ENCODE measurements at regions not wholly inside any gene's neighbourhood (a gene's known extent, or its start where the extent isn't known, plus 50 kb on each side); places are given as distances from the start of the nearest gene placed in this dataset.
"Not testable (repeated sequence)": the region's sequence is repeated elsewhere in the genome, so short reads cannot be mapped to it uniquely, and the experiment has no call there.

GRCh38 chr4:125773931-125774330, 459.2 kb downstream of the FAT4 start:
- ChIA-PET CTCF (no interaction called here), POLR2A (no interaction called here)
- peaks cover 12% of the 10 kb centered on the region for H3K9me3 Mint-ChIP-seq
- no peaks in the 10 kb centered on the region for H3K27me3 Mint-ChIP-seq
- DNase-seq: no peak
- no peaks in the 10 kb centered on the region for H3K4me1 Mint-ChIP-seq
- H3K36me3 Mint-ChIP-seq (ENCODE audit: low read depth): no peaks in the 10 kb centered on the region
- no peak overlapping the region for H3K4me3 Mint-ChIP-seq
- no peak overlapping the region for H3K27ac Mint-ChIP-seq

- Mint-ChIP-seq H3K9me3 (peaks cover 12% of the 10 kb centered on the region), H3K27me3 (no peaks in the 10 kb centered on the region), H3K36me3 (ENCODE audit: low read depth) (no peaks in the 10 kb centered on the region), H3K4me3 (no peak overlapping the region), H3K4me1 (no peaks in the 10 kb centered on the region), H3K27ac (no peak overlapping the region)
- no peak for DNase-seq
- CTCF ChIA-PET: no interaction called here
- POLR2A ChIA-PET: no interaction called here
Observed at GRCh38 chr4:125776146-125776545, 461.4 kb downstream of the FAT4 start.

- Mint-ChIP-seq H3K27ac (no peak overlapping the region), H3K27me3 (no peaks in the 10 kb centered on the region), H3K36me3 (ENCODE audit: low read depth) (no peaks in the 10 kb centered on the region), H3K4me3 (no peak overlapping the region), H3K9me3 (peaks cover 12% of the 10 kb centered on the region), H3K4me1 (no peaks in the 10 kb centered on the region)
- POLR2A ChIA-PET: no interaction called here
- CTCF ChIA-PET: no interaction called here
- no peak for DNase-seq
Observed at GRCh38 chr4:125780164-125780563, 465.4 kb downstream of the FAT4 start.

GRCh38 chr4:125780747-125781146, 466.0 kb downstream of the FAT4 start:
- Mint-ChIP-seq H3K36me3 (ENCODE audit: low read depth) (no peaks in the 10 kb centered on the region), H3K4me3 (no peak overlapping the region), H3K27ac (no peak overlapping the region), H3K27me3 (no peaks in the 10 kb centered on the region), H3K9me3 (peaks cover 8% of the 10 kb centered on the region), H3K4me1 (no peaks in the 10 kb centered on the region)
- ChIA-PET POLR2A (no interaction called here), CTCF (no interaction called here)
- no peak for DNase-seq

- no peaks in the 10 kb centered on the region for H3K4me1 Mint-ChIP-seq
- CTCF ChIA-PET: no interaction called here
- POLR2A ChIA-PET: no interaction called here
Observed at GRCh38 chr4:125781651-125782050, 466.9 kb downstream of the FAT4 start.

GRCh38 chr4:125784741-125785140, 470.0 kb downstream of the FAT4 start:
- no peak for DNase-seq
- POLR2A ChIA-PET: no interaction called here

More at GRCh38 chr4:125781651-125782050, 466.9 kb downstream of the FAT4 start:
- peaks cover 8% of the 10 kb centered on the region for H3K9me3 Mint-ChIP-seq
- no peaks in the 10 kb centered on the region for H3K27me3 Mint-ChIP-seq
- H3K36me3 Mint-ChIP-seq (ENCODE audit: low read depth): no peaks in the 10 kb centered on the region
- no peak for DNase-seq
- H3K27ac Mint-ChIP-seq: no peak overlapping the region
- H3K4me3 Mint-ChIP-seq: no peak overlapping the region

GRCh38 chr4:125787707-125788106, 473.0 kb downstream of the FAT4 start:
- Mint-ChIP-seq H3K27ac (no peak overlapping the region), H3K4me3 (no peak overlapping the region), H3K36me3 (ENCODE audit: low read depth) (no peaks in the 10 kb centered on the region), H3K4me1 (no peaks in the 10 kb centered on the region), H3K27me3 (no peaks in the 10 kb centered on the region), H3K9me3 (no peaks in the 10 kb centered on the region)
- ChIA-PET CTCF (no interaction called here), POLR2A (no interaction called here)
- no peak for DNase-seq

More at GRCh38 chr4:125784741-125785140, 470.0 kb downstream of the FAT4 start:
- CTCF ChIA-PET: no interaction called here
- no peaks in the 10 kb centered on the region for H3K36me3 Mint-ChIP-seq (ENCODE audit: low read depth)
- H3K4me1 Mint-ChIP-seq: no peaks in the 10 kb centered on the region
- H3K27ac Mint-ChIP-seq: no peak overlapping the region
- H3K4me3 Mint-ChIP-seq: no peak overlapping the region
- no peaks in the 10 kb centered on the region for H3K9me3 Mint-ChIP-seq
- H3K27me3 Mint-ChIP-seq: no peaks in the 10 kb centered on the region

GRCh38 chr4:125789023-125789422, 474.3 kb downstream of the FAT4 start:
- H3K36me3 Mint-ChIP-seq (ENCODE audit: low read depth): no peaks in the 10 kb centered on the region
- no peaks in the 10 kb centered on the region for H3K27me3 Mint-ChIP-seq

GRCh38 chr4:125791896-125792295, 477.1 kb downstream of the FAT4 start:
- H3K4me3 Mint-ChIP-seq: no peak overlapping the region
- DNase-seq: no peak
- no peaks in the 10 kb centered on the region for H3K36me3 Mint-ChIP-seq (ENCODE audit: low read depth)
- no peaks in the 10 kb centered on the region for H3K4me1 Mint-ChIP-seq
- ChIA-PET POLR2A (no interaction called here), CTCF (no interaction called here)
- H3K27ac Mint-ChIP-seq: no peak overlapping the region
- peaks cover 2% of the 10 kb centered on the region for H3K9me3 Mint-ChIP-seq
- no peaks in the 10 kb centered on the region for H3K27me3 Mint-ChIP-seq

More at GRCh38 chr4:125789023-125789422, 474.3 kb downstream of the FAT4 start:
- ChIA-PET POLR2A (no interaction called here), CTCF (no interaction called here)
- no peak overlapping the region for H3K4me3 Mint-ChIP-seq
- no peak for DNase-seq
- H3K27ac Mint-ChIP-seq: no peak overlapping the region
- H3K9me3 Mint-ChIP-seq: no peaks in the 10 kb centered on the region
- no peaks in the 10 kb centered on the region for H3K4me1 Mint-ChIP-seq

- ChIA-PET POLR2A (no interaction called here), CTCF (no interaction called here)
- H3K9me3 Mint-ChIP-seq: peaks cover 2% of the 10 kb centered on the region
- no peaks in the 10 kb centered on the region for H3K27me3 Mint-ChIP-seq
- no peak overlapping the region for H3K27ac Mint-ChIP-seq
- no peaks in the 10 kb centered on the region for H3K4me1 Mint-ChIP-seq
- H3K4me3 Mint-ChIP-seq: no peak overlapping the region
- DNase-seq: no peak
- no peaks in the 10 kb centered on the region for H3K36me3 Mint-ChIP-seq (ENCODE audit: low read depth)
Observed at GRCh38 chr4:125794989-125795388, 480.2 kb downstream of the FAT4 start.

GRCh38 chr4:125796138-125796537, 481.4 kb downstream of the FAT4 start:
- ChIA-PET CTCF (no interaction called here), POLR2A (no interaction called here)
- H3K9me3 Mint-ChIP-seq: peaks cover 2% of the 10 kb centered on the region
- no peaks in the 10 kb centered on the region for H3K27me3 Mint-ChIP-seq
- no peak for DNase-seq
- H3K36me3 Mint-ChIP-seq (ENCODE audit: low read depth): no peaks in the 10 kb centered on the region
- H3K4me3 Mint-ChIP-seq: no peak overlapping the region
- no peak overlapping the region for H3K27ac Mint-ChIP-seq
- H3K4me1 Mint-ChIP-seq: no peaks in the 10 kb centered on the region

GRCh38 chr4:125797621-125798020, 482.9 kb downstream of the FAT4 start:
- DNase-seq; H3K9me3 Mint-ChIP-seq; H3K4me3 Mint-ChIP-seq; H3K4me1 Mint-ChIP-seq; POLR2A ChIA-PET; H3K36me3 Mint-ChIP-seq (ENCODE audit: low read depth); CTCF ChIA-PET; H3K27me3 Mint-ChIP-seq; H3K27ac Mint-ChIP-seq: not testable (repeated sequence)

- no peak for DNase-seq
- Mint-ChIP-seq H3K4me3 (no peak overlapping the region), H3K9me3 (no peaks in the 10 kb centered on the region)
Observed at GRCh38 chr4:125801373-125801772, 486.6 kb downstream of the FAT4 start.

GRCh38 chr4:125801924-125802323, 487.2 kb downstream of the FAT4 start:
- no peaks in the 10 kb centered on the region for H3K36me3 Mint-ChIP-seq (ENCODE audit: low read depth)
- no peaks in the 10 kb centered on the region for H3K4me1 Mint-ChIP-seq
- POLR2A ChIA-PET: no interaction called here
- H3K27me3 Mint-ChIP-seq: no peaks in the 10 kb centered on the region
- DNase-seq: no peak
- no peak overlapping the region for H3K4me3 Mint-ChIP-seq
- H3K27ac Mint-ChIP-seq: no peak overlapping the region
- H3K9me3 Mint-ChIP-seq: no peaks in the 10 kb centered on the region
- CTCF ChIA-PET: no interaction called here

More at GRCh38 chr4:125801373-125801772, 486.6 kb downstream of the FAT4 start:
- Mint-ChIP-seq H3K27me3 (no peaks in the 10 kb centered on the region), H3K4me1 (no peaks in the 10 kb centered on the region), H3K27ac (no peak overlapping the region), H3K36me3 (ENCODE audit: low read depth) (no peaks in the 10 kb centered on the region)
- ChIA-PET POLR2A (no interaction called here), CTCF (no interaction called here)

GRCh38 chr4:125808022-125808421, 493.3 kb downstream of the FAT4 start:
- H3K4me1 Mint-ChIP-seq: no peaks in the 10 kb centered on the region
- ChIA-PET CTCF (no interaction called here), POLR2A (no interaction called here)
- H3K9me3 Mint-ChIP-seq: no peaks in the 10 kb centered on the region
- no peaks in the 10 kb centered on the region for H3K27me3 Mint-ChIP-seq
- H3K27ac Mint-ChIP-seq: no peak overlapping the region
- no peak overlapping the region for H3K4me3 Mint-ChIP-seq
- DNase-seq: no peak
- no peaks in the 10 kb centered on the region for H3K36me3 Mint-ChIP-seq (ENCODE audit: low read depth)

Measured in activated CD4-positive, alpha-beta memory T cell treated with anti-CD3 and anti-CD28 coated beads, Interleukin-2, amount 10 ng/mL, durations not matched to agents 7 days and 5 days (primary cell).